HepG2 (cell line): ENCODE measurements at regions not wholly inside any gene's neighbourhood (a gene's known extent, or its start where the extent isn't known, plus 50 kb on each side); places are given as distances from the start of the nearest gene placed in this dataset.

Experiments used
- AHDC1 ChIP-seq: sonication (generic); formaldehyde crosslinking; IDR thresholded peaks from 2 replicates; pipeline ENCODE4 v1.5.1; 2020; ENCODE audit warnings: mild to moderate bottlenecking, missing genetic modification reagents, borderline replicate concordance
- BCL6 ChIP-seq: IDR thresholded peaks from 2 replicates; pipeline ENCODE4 v1.6.1; 2016; ENCODE audit warnings: missing genetic modification reagents, missing compliant biosample characterization
- CBX1 ChIP-seq: IDR thresholded peaks from one replicate; pipeline ENCODE4 v1.6.1; 2016; ENCODE audit warnings: antibody characterized with exemption, low read depth
- CHCHD3 ChIP-seq: sonication (generic); formaldehyde crosslinking; IDR thresholded peaks from 2 replicates; pipeline ENCODE4 v1.8.0; 2022; ENCODE audit warnings: mild to moderate bottlenecking, missing genetic modification reagents, moderate library complexity
- EP300 ChIP-seq, 3 experiments: sonication (generic) in 1 of 3; formaldehyde crosslinking in 1 of 3; IDR thresholded peaks; 2 replicates each; pipeline versions ENCODE4 v1.5.1 to v1.6.1; 2011 to 2020; ENCODE audit warnings: low read depth in 2 of 3, low read length in 2 of 3, borderline replicate concordance in 1 of 3, improper control_type of control experiment in 1 of 3, mild to moderate bottlenecking in 1 of 3, missing genetic modification reagents in 1 of 3, moderate library complexity in 1 of 3
- ERF ChIP-seq: IDR thresholded peaks from 2 replicates; pipeline ENCODE4 v1.6.1; 2018; ENCODE audit warnings: missing biosample characterization, missing genetic modification reagents
- FLYWCH1 ChIP-seq: sonication (generic); formaldehyde crosslinking; IDR thresholded peaks from 2 replicates; pipeline ENCODE4 v1.8.1; 2023; ENCODE audit warnings: mild to moderate bottlenecking, missing genetic modification reagents
- FOSL2 ChIP-seq: sonication (generic); formaldehyde crosslinking; IDR thresholded peaks from 2 replicates; pipeline ENCODE4 v1.4.0; 2020; ENCODE audit warnings: missing genetic modification reagents
- IKZF4 ChIP-seq: sonication (generic); formaldehyde crosslinking; IDR thresholded peaks from 2 replicates; pipeline ENCODE4 v1.5.1; 2020; ENCODE audit warnings: borderline replicate concordance, mild to moderate bottlenecking, low read depth, missing genetic modification reagents; ENCODE audit errors: not compliant biosample characterization
- NCOA5 ChIP-seq: sonication (generic); formaldehyde crosslinking; IDR thresholded peaks from 2 replicates; pipeline ENCODE4 v1.4.0; 2020; ENCODE audit warnings: missing genetic modification reagents
- ONECUT2 ChIP-seq: sonication (generic); formaldehyde crosslinking; IDR thresholded peaks from 2 replicates; pipeline ENCODE4 v1.4.0; 2020; ENCODE audit warnings: missing genetic modification reagents
- RELA ChIP-seq: sonication (generic); formaldehyde crosslinking; IDR thresholded peaks from 2 replicates; pipeline ENCODE4 v1.4.0; 2020; ENCODE audit warnings: missing genetic modification reagents
- YY1 ChIP-seq: IDR thresholded peaks from 2 replicates; pipeline ENCODE4 v1.6.1; 2011; ENCODE audit warnings: low read length, low read depth, moderate library complexity, mild to moderate bottlenecking; ENCODE audit not compliant: insufficient read depth, insufficient replicate concordance
- ZNF281 ChIP-seq: sonication (generic); formaldehyde crosslinking; IDR thresholded peaks from 2 replicates; pipeline ENCODE4 v1.4.0; 2020; ENCODE audit warnings: missing genetic modification reagents, borderline replicate concordance
- ZNF317 ChIP-seq: sonication (generic); formaldehyde crosslinking; IDR thresholded peaks from 2 replicates; pipeline ENCODE4 v1.5.0; 2020; ENCODE audit warnings: mild to moderate bottlenecking, missing genetic modification reagents
- ZNF547 ChIP-seq: sonication (generic); formaldehyde crosslinking; IDR thresholded peaks from 2 replicates; pipeline ENCODE4 v1.5.1; 2020; ENCODE audit warnings: mild to moderate bottlenecking, missing genetic modification reagents
- ZNF557 ChIP-seq: sonication (generic); formaldehyde crosslinking; IDR thresholded peaks from 2 replicates; pipeline ENCODE4 v1.4.0; 2020; ENCODE audit warnings: missing genetic modification reagents
- ZNF800 ChIP-seq: sonication (generic); formaldehyde crosslinking; IDR thresholded peaks from 2 replicates; pipeline ENCODE4 v1.4.0; 2020; ENCODE audit warnings: missing genetic modification reagents
- ZSCAN30 ChIP-seq: sonication (generic); formaldehyde crosslinking; IDR thresholded peaks from 2 replicates; pipeline ENCODE4 v1.5.0; 2020; ENCODE audit warnings: mild to moderate bottlenecking, missing genetic modification reagents

- no peak for TF ChIP-seq ZNF281 (CRISPR knock-in tag)
- no peak for TF ChIP-seq ZSCAN30
- no peak for TF ChIP-seq NCOA5
- no peak for TF ChIP-seq RELA (CRISPR knock-in tag)
- no peak for TF ChIP-seq YY1
- no peak for TF ChIP-seq IKZF4 (CRISPR knock-in tag)
- TF ChIP-seq EP300 (IDR thresholded peaks at IDR 0.05; ENCODE audit: low read depth in 2 of 2, low read length in 2 of 2) = 0 out of 4 replicates have a peak, but pooled peaks of 1 of the 2 experiments have one; percentile 32
- TF ChIP-seq EP300 (CRISPR knock-in tag; IDR thresholded peaks at IDR 0.05; ENCODE audit: borderline replicate concordance) = no peak
- no peak for TF ChIP-seq CBX1
- TF ChIP-seq BCL6 (CRISPR knock-in tag) = no peak
- TF ChIP-seq CHCHD3 (CRISPR knock-in tag) = no peak
- TF ChIP-seq ZNF800 (CRISPR knock-in tag) = no peak
- TF ChIP-seq ZNF317 (CRISPR knock-in tag) = no peak
- no peak for TF ChIP-seq ERF
- TF ChIP-seq ONECUT2 (CRISPR knock-in tag) = no peak
- no peak for TF ChIP-seq ZNF547 (CRISPR knock-in tag)
- no peak for TF ChIP-seq ZNF557 (CRISPR knock-in tag)
- peak; percentile 98 for TF ChIP-seq FOSL2 (CRISPR knock-in tag)
- peak; percentile 44; the same call in 1 of the 2 replicates for TF ChIP-seq AHDC1 (CRISPR knock-in tag)
- no peak for TF ChIP-seq FLYWCH1
Observed at GRCh38 chr11:86740628-86741483, 59.5 kb upstream of the PRSS23 start (continued).
